Duodenal mucosa (tissue), 2 donors: ENCODE measurements at regions not wholly inside any gene's neighbourhood (a gene's known extent, or its start where the extent isn't known, plus 50 kb on each side); places are given as distances from the start of the nearest gene placed in this dataset.

Experiments
- H3K27ac ChIP-seq: one replicate; pipeline ENCODE4 v1.7.0; 2013; ENCODE audit warnings: low read depth, low read length
- H3K27me3 ChIP-seq, 2 donors: one replicate each; pipeline ENCODE4 v1.7.0; 2013; ENCODE audit warnings: low read length in 2 of 2, control low read depth in 1 of 2; ENCODE audit not compliant: insufficient read depth in 2 of 2, control insufficient read depth in 1 of 2
- H3K36me3 ChIP-seq, 2 donors: one replicate each; pipeline ENCODE4 v1.7.0; 2013; ENCODE audit warnings: low read length in 2 of 2, control low read depth in 1 of 2; ENCODE audit not compliant: insufficient read depth in 2 of 2, control insufficient read depth in 1 of 2
- H3K4me1 ChIP-seq, 2 donors: one replicate each; pipeline ENCODE4 v1.7.0; 2013; ENCODE audit warnings: low read length in 2 of 2, control low read depth in 1 of 2; ENCODE audit not compliant: insufficient read depth in 2 of 2, control insufficient read depth in 1 of 2
- H3K4me3 ChIP-seq, 2 donors: one replicate each; pipeline ENCODE4 v1.7.0; 2013; ENCODE audit warnings: low read length in 2 of 2, low read depth in 1 of 2
- H3K9ac ChIP-seq, 2 donors: one replicate each; pipeline ENCODE4 v1.7.0; 2013; ENCODE audit warnings: low read length in 2 of 2, low read depth in 1 of 2
- H3K9me3 ChIP-seq, 2 donors: one replicate each; pipeline ENCODE4 v1.7.0; 2013; ENCODE audit warnings: low read length in 2 of 2, control low read depth in 1 of 2; ENCODE audit not compliant: control insufficient read depth in 1 of 2

GRCh38 chr13:110063490-110064421, 243.2 kb downstream of the COL4A1 start:
- no peaks in the 10 kb centered on the region for H3K9me3 ChIP-seq
- no peak overlapping the region for H3K27ac ChIP-seq
- no peaks in the 10 kb centered on the region for H3K36me3 ChIP-seq
- H3K27me3 ChIP-seq = no peaks in the 10 kb centered on the region
- H3K4me1 ChIP-seq = no peaks in the 10 kb centered on the region
- H3K9ac ChIP-seq = no peak overlapping the region
- no peak overlapping the region for H3K4me3 ChIP-seq

DNA sequence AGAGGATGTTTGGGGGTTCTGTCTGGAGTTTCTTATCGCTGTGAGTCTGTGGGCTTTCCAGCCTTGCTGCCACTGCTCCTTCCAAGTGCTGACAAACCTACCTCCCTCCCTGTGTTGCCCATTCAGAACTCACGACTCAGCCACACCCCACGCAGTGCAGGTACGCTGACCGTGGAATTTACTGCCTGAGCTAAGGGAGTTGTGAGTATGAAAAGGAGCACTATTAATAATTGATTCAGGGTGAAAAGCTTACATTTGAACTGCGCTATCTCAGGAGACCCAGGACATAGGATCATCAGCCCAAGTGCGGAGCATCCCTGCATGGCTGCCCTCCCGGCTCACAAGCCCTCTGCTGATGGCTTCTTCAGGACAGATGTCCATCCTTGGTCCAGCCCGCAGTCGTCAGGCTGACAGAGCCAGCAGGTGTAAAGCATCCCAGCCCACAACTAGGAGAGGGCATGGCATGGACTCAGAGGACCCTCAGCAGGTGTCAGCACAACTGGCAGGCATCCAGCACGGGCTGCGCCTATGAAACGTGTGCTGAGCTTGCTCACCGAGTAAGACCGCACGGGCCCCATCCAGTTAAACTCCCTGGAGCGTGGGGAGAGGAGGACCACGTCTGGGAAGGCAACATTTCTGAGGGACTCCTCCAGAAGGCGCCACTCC, 244.0 kb downstream of the COL4A1 start:
- Histone ChIP-seq H3K27me3 (no peaks in the 10 kb centered on the region), H3K4me3 (no peak overlapping the region), H3K9ac (no peak overlapping the region), H3K4me1 (no peaks in the 10 kb centered on the region), H3K9me3 (no peaks in the 10 kb centered on the region), H3K36me3 (no peaks in the 10 kb centered on the region), H3K27ac (no peak overlapping the region)

- Histone ChIP-seq H3K9me3 (no peaks in the 10 kb centered on the region), H3K4me1 (no peaks in the 10 kb centered on the region), H3K27ac (no peak overlapping the region), H3K27me3 (no peaks in the 10 kb centered on the region), H3K4me3 (no peak overlapping the region), H3K9ac (no peak overlapping the region), H3K36me3 (no peaks in the 10 kb centered on the region)
Observed at GRCh38 chr13:110062077-110062776, 244.7 kb downstream of the COL4A1 start.

DNA sequence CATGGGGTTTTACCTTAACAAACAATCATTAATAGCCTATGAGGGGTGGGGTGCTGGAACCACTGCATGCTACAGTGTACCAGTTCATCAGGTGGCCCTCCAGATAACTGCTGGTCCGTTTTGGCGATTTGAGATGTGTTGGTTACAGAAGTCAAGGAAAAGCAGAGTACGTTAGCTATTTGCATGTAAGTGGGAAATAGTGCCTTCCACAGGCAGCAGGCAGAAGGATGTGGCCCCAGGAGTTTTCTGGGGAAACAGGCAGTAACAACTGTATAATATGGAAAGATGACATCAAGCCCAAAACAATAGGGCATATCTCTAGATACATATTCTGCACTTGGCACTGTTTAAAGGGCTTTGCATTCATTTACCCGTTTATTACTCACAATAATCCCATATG, 245.7 kb downstream of the COL4A1 start:
- no peak overlapping the region for H3K4me3 ChIP-seq
- H3K27me3 ChIP-seq = no peaks in the 10 kb centered on the region
- no peaks in the 10 kb centered on the region for H3K4me1 ChIP-seq
- H3K9me3 ChIP-seq = no peaks in the 10 kb centered on the region
- no peak overlapping the region for H3K27ac ChIP-seq
- no peak overlapping the region for H3K9ac ChIP-seq
- H3K36me3 ChIP-seq = no peaks in the 10 kb centered on the region

- H3K27ac ChIP-seq = no peak overlapping the region
- H3K9me3 ChIP-seq = no peaks in the 10 kb centered on the region
- no peaks in the 10 kb centered on the region for H3K36me3 ChIP-seq
- H3K4me3 ChIP-seq = no peak overlapping the region
- no peaks in the 10 kb centered on the region for H3K27me3 ChIP-seq
- no peaks in the 10 kb centered on the region for H3K4me1 ChIP-seq
- H3K9ac ChIP-seq = no peak overlapping the region
Observed at GRCh38 chr13:110057052-110057451, 249.9 kb downstream of the COL4A1 start.

- Histone ChIP-seq H3K9ac (no peak overlapping the region), H3K27me3 (no peaks in the 10 kb centered on the region), H3K36me3 (no peaks in the 10 kb centered on the region), H3K27ac (no peak overlapping the region), H3K4me3 (no peak overlapping the region), H3K9me3 (no peaks in the 10 kb centered on the region), H3K4me1 (no peaks in the 10 kb centered on the region)
Observed at GRCh38 chr13:110056640-110057039, 250.3 kb downstream of the COL4A1 start.

DNA sequence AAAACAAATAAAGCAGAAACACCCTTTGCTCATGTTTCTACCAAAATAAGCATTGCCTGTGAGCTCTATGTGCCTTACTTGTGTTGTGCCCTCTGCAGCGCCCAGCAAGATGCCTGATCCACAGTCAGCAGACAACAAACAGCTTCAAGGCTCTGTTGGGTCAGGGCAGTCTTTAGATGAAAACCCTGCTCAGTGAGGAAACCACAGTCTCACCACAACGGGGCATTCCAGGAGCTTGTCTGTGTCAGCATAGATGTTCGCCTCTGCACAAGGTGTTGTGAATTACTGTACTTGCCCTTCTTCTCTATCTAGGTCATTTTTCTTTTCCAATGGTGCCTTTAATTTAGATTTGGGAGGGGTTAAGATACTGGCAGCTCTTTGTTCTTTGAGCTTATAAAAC, 251.9 kb downstream of the COL4A1 start:
- no peaks in the 10 kb centered on the region for H3K36me3 ChIP-seq
- no peaks in the 10 kb centered on the region for H3K9me3 ChIP-seq
- H3K4me3 ChIP-seq = no peak overlapping the region
- no peak overlapping the region for H3K9ac ChIP-seq
- no peak overlapping the region for H3K27ac ChIP-seq
- no peaks in the 10 kb centered on the region for H3K27me3 ChIP-seq
- no peaks in the 10 kb centered on the region for H3K4me1 ChIP-seq

- H3K9me3 ChIP-seq = no peaks in the 10 kb centered on the region
- no peak overlapping the region for H3K9ac ChIP-seq
- H3K27me3 ChIP-seq = no peaks in the 10 kb centered on the region
- no peaks in the 10 kb centered on the region for H3K4me1 ChIP-seq
- H3K27ac ChIP-seq = no peak overlapping the region
- H3K4me3 ChIP-seq = no peak overlapping the region
- H3K36me3 ChIP-seq = no peaks in the 10 kb centered on the region
Observed at GRCh38 chr13:110054041-110054440, 252.9 kb downstream of the COL4A1 start.

GRCh38 chr13:110047496-110047895, 259.5 kb downstream of the COL4A1 start:
- H3K27ac ChIP-seq = no peak overlapping the region
- no peak overlapping the region for H3K4me3 ChIP-seq
- no peaks in the 10 kb centered on the region for H3K9me3 ChIP-seq
- H3K4me1 ChIP-seq = no peaks in the 10 kb centered on the region
- H3K36me3 ChIP-seq = no peaks in the 10 kb centered on the region
- H3K27me3 ChIP-seq = no peaks in the 10 kb centered on the region
- H3K9ac ChIP-seq = no peak overlapping the region

DNA sequence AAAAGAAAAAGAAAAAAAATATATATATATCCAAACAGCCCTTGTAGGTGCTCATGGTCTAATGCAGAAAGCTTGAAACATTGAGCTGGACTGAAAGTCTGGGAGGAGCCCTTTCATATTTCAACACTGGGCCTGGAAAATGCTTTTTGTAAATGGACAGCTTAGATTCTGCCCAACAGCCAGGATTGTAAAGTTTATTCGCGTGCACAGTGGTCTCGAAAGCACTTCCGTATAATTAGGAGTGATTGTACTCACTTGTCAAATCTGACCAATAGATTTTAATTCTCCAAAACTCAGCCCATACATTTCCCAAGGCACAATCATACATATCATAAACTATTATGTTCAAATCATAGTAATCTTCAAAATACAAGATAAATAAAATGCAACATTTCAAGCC, 260.1 kb downstream of the COL4A1 start:
- Histone ChIP-seq H3K9me3 (no peaks in the 10 kb centered on the region), H3K27me3 (no peaks in the 10 kb centered on the region), H3K36me3 (no peaks in the 10 kb centered on the region), H3K4me3 (no peak overlapping the region), H3K27ac (no peak overlapping the region), H3K9ac (no peak overlapping the region), H3K4me1 (no peaks in the 10 kb centered on the region)
